Psoas muscle (tissue), 7 donors: ENCODE measurements at regions not wholly inside any gene's neighbourhood (a gene's known extent, or its start where the extent isn't known, plus 50 kb on each side); places are given as distances from the start of the nearest gene placed in this dataset.

Experiments
- ATAC-seq, 4 donors: fragments of 200-7000 bp; cut with Tn5 transposase; one replicate each; pipeline ENCODE4 v1.9.1; 2020; ENCODE audit warnings: moderate library complexity in 3 of 4, mild to moderate bottlenecking in 2 of 4
- DNase-seq, 2 donors: peaks; one replicate each; pipeline ENCODE4 v3.0.0-alpha.2; 2020
- H3K27ac ChIP-seq: fragments of 200-600 bp; one replicate; pipeline ENCODE4 v1.8.0; 2022
- H3K27me3 ChIP-seq, 3 donors: fragments of 200-600 bp in 1 of 3; one replicate each; pipeline versions ENCODE4 v1.6.1 to v1.8.0; 2013 to 2022; ENCODE audit warnings: low read length in 2 of 3, mild to moderate bottlenecking in 2 of 3, moderate library complexity in 1 of 3; ENCODE audit not compliant: insufficient read depth in 3 of 3
- H3K36me3 ChIP-seq, 2 donors: fragments of 200-600 bp in 1 of 2; one replicate each; pipeline versions ENCODE4 v1.6.1 to v1.8.0; 2013 to 2022; ENCODE audit warnings: low read depth in 1 of 2, mild to moderate bottlenecking in 1 of 2, moderate library complexity in 1 of 2; ENCODE audit not compliant: insufficient read depth in 1 of 2
- H3K4me1 ChIP-seq: fragments of 200-600 bp; one replicate; pipeline ENCODE4 v1.8.0; 2022
- H3K4me3 ChIP-seq: fragments of 200-600 bp; one replicate; pipeline ENCODE4 v1.8.0; 2022; ENCODE audit warnings: mild to moderate bottlenecking
- H3K9me3 ChIP-seq: fragments of 200-600 bp; one replicate; pipeline ENCODE4 v1.8.0; 2022
- CTCF ChIP-seq: fragments of 200-600 bp; IDR thresholded peaks from one replicate; pipeline ENCODE4 v1.8.0; 2022; ENCODE audit warnings: antibody characterized with exemption
- WGBS, 3 donors: extraction: QIAGEN DNeasy Blood & Tissue Kit; methylation state at CpG; one replicate each; pipeline versions ENCODE4 v1.1.6 to v1.1.7; 2013; 5-methylcytosine and 5-hydroxymethylcytosine counted together
- intact Hi-C, 2 donors: fragments of 100-400 bp; cut with DNase I; formaldehyde crosslinking; loops; one replicate each; pipeline versions ENCODE4 v1.11.0 to v1.14.2; 2022
- donor health status: healthy with polysubstance abuse.
- donor health status: DM: no; HTN: no; CAD: no; lungs with moderate emphysema.
- donor health status: Bipolar disorder and iron deficiency.
- donor health status: healthy.
- donor health status: DM: yes; HTN: yes; CAD: no.
- donor health status: DM: no; HTN: no; CAD: no.
- donor health status: DM: yes; HTN: yes; CAD: no.

GRCh38 chr10:8359467-8359866 lies 305.0 kb downstream of the GATA3 start:
- no peak for TF ChIP-seq CTCF
- no peak overlapping the region for H3K27ac ChIP-seq
- H3K4me3 ChIP-seq = no peak overlapping the region
- 95 to 96% (median 95%) methylated on average over 5 of the region's 5 CpGs for WGBS, 3 donors
- ATAC-seq (no peak), DNase-seq (no peak)
- no peaks in the 10 kb centered on the region for H3K36me3 ChIP-seq
- H3K27me3 ChIP-seq = no peaks in the 10 kb centered on the region
- H3K4me1 ChIP-seq = no peaks in the 10 kb centered on the region
- intact Hi-C loops = no loop called here
- H3K9me3 ChIP-seq = no peaks in the 10 kb centered on the region

GRCh38 chr10:8360365-8360764 lies 305.9 kb downstream of the GATA3 start:
- intact Hi-C loops = loop anchor here in 1 of 2 donors (10.0 kb wide), 1 partner anchor 86 kb away; no protein-coding TSS in a partner anchor
- Histone ChIP-seq H3K9me3 (no peaks in the 10 kb centered on the region), H3K4me3 (no peak overlapping the region), H3K27me3 (no peaks in the 10 kb centered on the region), H3K27ac (no peak overlapping the region), H3K36me3 (no peaks in the 10 kb centered on the region), H3K4me1 (no peaks in the 10 kb centered on the region)
- no peak for ATAC-seq
- 86 to 91% (median 86%) methylated on average over 7 of the region's 7 CpGs for WGBS, 3 donors
- TF ChIP-seq CTCF = no peak
- DNase-seq = no peak

- H3K4me1 ChIP-seq = no peaks in the 10 kb centered on the region
- H3K9me3 ChIP-seq = no peaks in the 10 kb centered on the region
- DNase-seq (no peak), ATAC-seq (no peak)
- H3K4me3 ChIP-seq = no peak overlapping the region
- 45 to 46% (median 46%) methylated on average over 2 of the region's 2 CpGs for WGBS, 3 donors
- no peaks in the 10 kb centered on the region for H3K27me3 ChIP-seq
- H3K27ac ChIP-seq = no peak overlapping the region
- TF ChIP-seq CTCF = no peak
- intact Hi-C loops = loop anchor here in 1 of 2 donors (10.0 kb wide), 1 partner anchor 86 kb away; no protein-coding TSS in a partner anchor
- H3K36me3 ChIP-seq = no peaks in the 10 kb centered on the region
Observed at GRCh38 chr10:8360814-8361509, 306.5 kb downstream of the GATA3 start.

GRCh38 chr10:8361510-8361844 lies 307.0 kb downstream of the GATA3 start:
- Histone ChIP-seq H3K27me3 (no peaks in the 10 kb centered on the region), H3K4me3 (no peak overlapping the region), H3K4me1 (no peaks in the 10 kb centered on the region), H3K36me3 (no peaks in the 10 kb centered on the region), H3K27ac (no peak overlapping the region), H3K9me3 (no peaks in the 10 kb centered on the region)
- 58 to 60% (median 60%) methylated on average over 2 of the region's 2 CpGs for WGBS, 3 donors
- DNase-seq (no peak), ATAC-seq (no peak)
- intact Hi-C loops = loop anchor here in 1 of 2 donors (10.0 kb wide), 1 partner anchor 87 kb away; no protein-coding TSS in a partner anchor
- TF ChIP-seq CTCF = no peak
